OCI-LY7 (cell line): ENCODE measurements at regions not wholly inside any gene's neighbourhood (a gene's known extent, or its start where the extent isn't known, plus 50 kb on each side); places are given as distances from the start of the nearest gene placed in this dataset.

Source experiments
- BruUV-seq: library from RNA; stranded (reverse); fragments of 400-500 nt; replicated peaks from 2 replicates; lab custom pipeline; 2021; lab: Mats Ljungman, UMichigan
- CTCF ChIA-PET: fragments of 300-600 bp; sonication (Branson Sonifier 250); formaldehyde crosslinking; loops from one replicate; lab custom pipeline; 2022; ENCODE audit warnings: antibody characterized with exemption; ENCODE audit not compliant: unreplicated experiment; lab: Charles Lee
- POLR2A ChIA-PET: fragments of 300-600 bp; sonication (Branson Sonifier 250); formaldehyde crosslinking; loops from one replicate; lab custom pipeline; 2022; ENCODE audit warnings: antibody characterized with exemption; lab: Charles Lee
- DNase-seq: peaks from one replicate; pipeline ENCODE4 v3.0.0-alpha.2; 2015; ENCODE audit warnings: low spot score
- H2AFZ ChIP-seq: fragments of 200-600 bp; sonication (generic), shearing (Covaris generic); 2 replicates; pipeline ENCODE4 v1.6.1; 2014; ENCODE audit warnings: mild to moderate bottlenecking, antibody characterized with exemption, low read length, moderate library complexity
- H3K27ac ChIP-seq: fragments of 200-600 bp; sonication (generic); 2 replicates; pipeline ENCODE4 v1.5.1; 2014; ENCODE audit warnings: mixed run types, low read depth, mild to moderate bottlenecking, moderate library complexity, low read length, inconsistent platforms; ENCODE audit not compliant: poor library complexity, severe bottlenecking
- H3K36me3 ChIP-seq: fragments of 200-600 bp; sonication (generic); 2 replicates; pipeline ENCODE4 v1.6.1; 2014; ENCODE audit warnings: mild to moderate bottlenecking, antibody characterized with exemption, low read length, moderate library complexity, mixed read lengths; ENCODE audit not compliant: insufficient read depth
- H3K4me1 ChIP-seq: fragments of 200-600 bp; sonication (generic); 2 replicates; pipeline ENCODE4 v1.5.1; 2014; ENCODE audit warnings: mild to moderate bottlenecking, low read length; ENCODE audit not compliant: insufficient read depth, poor library complexity, severe bottlenecking
- H3K4me2 ChIP-seq: fragments of 200-600 bp; sonication (generic); 2 replicates; pipeline ENCODE4 v1.6.1; 2014; ENCODE audit warnings: mild to moderate bottlenecking, low read length
- H3K4me3 ChIP-seq: fragments of 200-600 bp; sonication (generic); 2 replicates; pipeline ENCODE4 v1.5.1; 2014; ENCODE audit warnings: mild to moderate bottlenecking, low read depth, low read length; ENCODE audit not compliant: poor library complexity, severe bottlenecking
- H3K79me2 ChIP-seq: fragments of 200-600 bp; sonication (generic); 2 replicates; pipeline ENCODE4 v1.6.1; 2016; ENCODE audit warnings: low read depth, mild to moderate bottlenecking, low read length, moderate library complexity, mixed read lengths; ENCODE audit not compliant: insufficient read depth
- H3K9me2 ChIP-seq: fragments of 200-600 bp; sonication (generic); 2 replicates; pipeline ENCODE4 v1.6.1; 2016; ENCODE audit warnings: mild to moderate bottlenecking, low read length, mixed read lengths; ENCODE audit not compliant: insufficient read depth
- H3K9me3 ChIP-seq: fragments of 200-600 bp; sonication (generic); 2 replicates; pipeline ENCODE4 v1.6.1; 2014; ENCODE audit warnings: mild to moderate bottlenecking, mixed run types, low read length, mixed read lengths
- H4K20me1 ChIP-seq: fragments of 200-600 bp; sonication (generic); 2 replicates; pipeline ENCODE4 v1.6.1; 2014; ENCODE audit warnings: mild to moderate bottlenecking, antibody characterized with exemption, low read length, moderate library complexity, mixed read lengths; ENCODE audit not compliant: insufficient read depth
- CTCF ChIP-seq: fragments of 200-600 bp; sonication (generic); conservative IDR thresholded peaks from 2 replicates; pipeline ENCODE4 v1.5.1; 2014; ENCODE audit warnings: mild to moderate bottlenecking, antibody characterized with exemption, low read length, moderate library complexity, mixed read lengths
- EZH2phosphoT487 ChIP-seq: fragments of 200-600 bp; sonication (generic); IDR thresholded peaks from 2 replicates; pipeline ENCODE4 v1.6.1; 2018; ENCODE audit warnings: low read depth, borderline replicate concordance, mild to moderate bottlenecking, mixed run types, antibody characterized with exemption, low read length, moderate library complexity, mixed read lengths
- intact Hi-C: fragments of 100-400 bp; cut with micrococcal nuclease; formaldehyde crosslinking; loops from one replicate; pipeline ENCODE4 v1.10.0; 2022; ENCODE audit not compliant: unreplicated experiment

GRCh38 chr5:142408981-142409481, 84.2 kb upstream of the SPRY4 start:
- Histone ChIP-seq H3K27ac (no peak overlapping the region), H3K9me2 (no peaks in the 10 kb centered on the region), H2AFZ (no peak overlapping the region), H4K20me1 (no peaks in the 10 kb centered on the region), H3K4me2 (no peak overlapping the region), H3K36me3 (no peaks in the 10 kb centered on the region), H3K79me2 (no peaks in the 10 kb centered on the region), H3K4me3 (no peak overlapping the region), H3K4me1 (no peaks in the 10 kb centered on the region), H3K9me3 (no peaks in the 10 kb centered on the region)
- ChIA-PET CTCF (no interaction called here), POLR2A (interaction anchor here (0.5 to 1.2 kb wide), 4 partner anchors 9 to 209 kb away, joined by 3 to 5 read pairs (median 3); no protein-coding TSS in a partner anchor)
- no TSS peak for BruUV-seq
- TF ChIP-seq EZH2phosphoT487 (no peak), CTCF (no peak)
- DNase-seq, result no peak
- intact Hi-C loops, result no loop called here

- no peaks in the 10 kb centered on the region for H3K9me3 ChIP-seq
- no peak overlapping the region for H2AFZ ChIP-seq
- no peaks in the 10 kb centered on the region for H3K4me1 ChIP-seq
- intact Hi-C loops, result no loop called here
- TF ChIP-seq CTCF (no peak), EZH2phosphoT487 (no peak)
- H3K4me3 ChIP-seq, result no peak overlapping the region
- no peak overlapping the region for H3K4me2 ChIP-seq
- no peak overlapping the region for H3K27ac ChIP-seq
- H4K20me1 ChIP-seq, result no peaks in the 10 kb centered on the region
- H3K79me2 ChIP-seq, result no peaks in the 10 kb centered on the region
- DNase-seq, result no peak
- CTCF ChIA-PET, result no interaction called here
- no TSS peak for BruUV-seq
- POLR2A ChIA-PET, result interaction anchor here (0.6 to 1.2 kb wide), 3 partner anchors 9 to 210 kb away, joined by 3 to 5 read pairs (median 3); no protein-coding TSS in a partner anchor
- H3K9me2 ChIP-seq, result no peaks in the 10 kb centered on the region
- H3K36me3 ChIP-seq, result no peaks in the 10 kb centered on the region
Measured at GRCh38 chr5:142408536-142408935, 83.7 kb upstream of the SPRY4 start.

GRCh38 chr5:142405814-142406395, 81.1 kb upstream of the SPRY4 start:
- Histone ChIP-seq H3K27ac (no peak overlapping the region), H3K9me3 (no peaks in the 10 kb centered on the region), H3K36me3 (no peaks in the 10 kb centered on the region), H3K4me3 (no peak overlapping the region), H3K4me2 (no peak overlapping the region), H3K9me2 (no peaks in the 10 kb centered on the region), H4K20me1 (no peaks in the 10 kb centered on the region), H2AFZ (no peak overlapping the region), H3K79me2 (no peaks in the 10 kb centered on the region), H3K4me1 (no peaks in the 10 kb centered on the region)
- DNase-seq, result no peak
- intact Hi-C loops, result no loop called here
- no peak for TF ChIP-seq EZH2phosphoT487
- TF ChIP-seq CTCF, result no peak
- POLR2A ChIA-PET, result interaction anchor here (0.6 to 0.9 kb wide), 3 partner anchors 13 to 606 kb away, joined by 3 to 8 read pairs (median 3); no protein-coding TSS in a partner anchor
- CTCF ChIA-PET, result interaction anchor here (0.6 kb wide), 1 partner anchor 1485 kb away, joined by 3 read pairs; no protein-coding TSS in a partner anchor
- BruUV-seq, result no TSS peak
